COR-L47 (cell line): ENCODE measurements at regions not wholly inside any gene's neighbourhood (a gene's known extent, or its start where the extent isn't known, plus 50 kb on each side); places are given as distances from the start of the nearest gene placed in this dataset.

Experiments used
- DNase-seq: peaks from one replicate; lab custom pipeline; 2025; lab: John Stamatoyannopoulos, UW

DNA sequence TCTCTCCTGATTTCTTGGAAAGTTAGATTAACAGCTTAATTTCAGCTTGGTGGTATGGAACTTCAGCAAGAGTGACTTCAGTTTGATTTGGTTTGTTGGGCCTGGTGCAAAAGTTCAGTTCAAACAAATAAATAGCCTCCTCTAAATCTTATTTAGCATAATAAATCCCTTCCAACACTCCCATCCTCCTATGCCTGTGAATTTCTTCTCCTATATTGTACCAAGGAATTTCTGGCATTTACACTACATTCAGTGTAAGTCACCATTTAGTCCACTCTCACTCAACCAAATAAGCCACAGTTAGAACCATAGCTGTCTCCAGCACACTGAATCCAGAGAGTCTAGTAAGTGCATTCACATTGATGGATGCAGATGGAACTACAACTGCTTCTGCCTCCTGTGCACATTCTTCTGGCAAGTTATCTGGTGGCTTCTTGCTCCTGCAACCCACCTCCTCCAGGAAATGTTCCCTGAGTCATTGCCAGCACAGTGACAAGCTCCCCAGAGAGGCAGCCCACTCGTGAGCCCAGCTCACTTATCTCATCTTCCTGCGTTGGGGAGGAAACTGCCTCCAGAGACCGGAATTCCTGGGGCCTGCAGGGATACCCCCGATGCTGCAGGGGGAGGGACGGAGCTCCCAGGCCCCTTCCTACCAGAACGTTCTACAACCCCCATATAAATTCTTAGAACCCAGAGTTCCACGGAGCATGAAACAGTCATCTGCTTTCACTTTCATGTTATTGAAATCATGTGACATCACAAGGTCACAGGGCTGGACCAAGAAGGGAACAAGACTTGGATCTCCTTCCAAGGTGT lies 318.3 kb downstream of the PHKB start:
- DNase-seq = no peak

DNA sequence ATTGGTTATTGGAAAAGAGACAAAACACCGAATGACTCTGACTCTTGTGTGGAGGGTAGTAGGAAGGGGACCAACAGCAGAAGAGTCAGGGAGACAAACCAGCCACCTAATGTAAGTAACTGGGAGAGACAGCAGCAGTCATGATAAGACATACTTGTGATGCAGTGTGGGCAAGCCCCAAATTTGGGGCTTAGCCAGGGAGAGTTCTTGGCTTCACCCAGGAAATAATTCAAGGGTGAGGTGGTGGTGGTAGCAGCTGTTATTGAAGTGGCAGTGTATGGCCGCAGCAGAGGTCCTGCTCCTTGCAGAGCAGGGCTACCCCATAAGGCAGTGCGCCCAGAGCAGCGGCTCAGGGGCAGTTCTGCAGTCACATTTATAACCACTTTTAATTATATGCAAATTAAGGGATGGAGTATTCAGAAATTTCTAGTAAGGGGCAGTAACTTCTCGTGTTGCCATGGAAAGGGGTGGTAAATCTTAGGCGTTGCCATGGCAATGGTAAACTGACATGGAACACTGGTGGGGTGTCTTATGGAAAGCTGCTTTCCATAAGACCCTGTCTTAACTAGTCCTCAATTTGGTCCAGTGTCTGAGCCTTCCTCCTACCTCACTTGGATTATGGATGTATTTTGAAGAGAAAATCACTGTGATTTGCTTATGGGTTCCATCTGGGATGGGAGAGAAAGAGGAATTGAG lies 317.1 kb downstream of the PHKB start:
- DNase-seq = no peak

DNA sequence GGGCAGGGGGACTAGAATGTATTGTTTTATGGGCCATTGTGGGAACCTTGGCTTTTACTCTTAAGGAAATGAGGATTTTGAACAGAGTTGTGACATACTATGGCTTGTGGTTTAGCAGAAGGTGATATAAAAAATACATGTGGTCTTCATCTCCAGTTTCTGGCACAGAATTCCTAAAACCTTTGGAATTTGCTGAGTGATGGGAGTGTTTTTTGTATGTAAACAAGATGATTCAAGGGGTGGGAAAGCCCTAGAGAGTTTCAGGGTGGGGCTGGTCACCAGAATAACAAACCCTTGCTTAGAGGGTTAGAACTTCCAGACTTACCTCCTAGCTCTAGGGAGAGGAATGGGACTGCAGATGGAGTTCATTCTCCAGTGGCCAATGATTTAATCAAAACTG lies 316.1 kb downstream of the PHKB start:
- DNase-seq = no peak

DNA sequence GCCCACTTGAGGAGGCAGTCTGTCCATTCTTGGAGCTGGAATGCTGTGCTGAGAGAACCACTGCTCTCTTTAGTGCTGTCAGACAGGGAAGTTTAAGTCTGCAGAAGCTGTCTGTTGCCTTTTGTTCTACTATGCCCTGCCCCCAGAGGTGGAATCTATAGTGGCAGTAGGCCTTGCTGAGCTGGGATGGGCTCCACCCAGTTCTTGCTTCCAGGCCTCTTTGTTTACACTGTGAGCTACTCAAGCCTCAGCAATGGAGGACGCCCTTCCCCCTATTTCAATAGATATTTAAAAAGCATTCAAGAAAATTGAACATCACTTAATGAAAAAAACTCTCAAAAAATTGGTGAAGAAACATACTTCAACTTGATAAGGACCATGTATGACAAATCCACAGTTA lies 313.5 kb downstream of the PHKB start:
- DNase-seq = no peak

DNA sequence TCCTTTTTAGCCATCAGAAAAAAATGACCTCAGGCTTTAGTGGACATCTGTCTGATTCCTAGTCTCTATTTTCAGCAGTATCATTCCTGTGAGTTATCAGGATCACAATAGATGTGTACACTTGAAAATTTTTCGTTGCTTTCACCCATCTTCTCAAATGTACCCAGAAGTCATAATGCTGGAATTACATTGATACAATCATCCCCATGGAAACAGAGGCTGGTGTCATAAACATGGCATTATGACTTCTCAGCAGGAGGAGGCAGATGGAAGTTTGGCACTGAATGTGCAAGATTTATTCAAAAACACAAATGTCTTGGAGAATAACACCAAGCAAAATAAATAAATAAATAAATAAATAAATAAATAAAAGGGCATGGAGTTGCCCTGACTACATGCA lies 292.5 kb downstream of the PHKB start:
- no peak for DNase-seq
